Right lobe of liver (tissue), 4 donors: ENCODE measurements at regions not wholly inside any gene's neighbourhood (a gene's known extent, or its start where the extent isn't known, plus 50 kb on each side); places are given as distances from the start of the nearest gene placed in this dataset.

Source experiments
- CTCF ChIP-seq, 4 donors: fragments of 200-600 bp in 3 of 4; fragments of 450-650 bp in 1 of 4; IDR thresholded peaks; one replicate each; pipeline versions ENCODE4 v1.5.1 to v1.8.0; 2016 to 2022; ENCODE audit warnings: antibody characterized with exemption in 4 of 4, mild to moderate bottlenecking in 2 of 4
- POLR2A ChIP-seq: fragments of 450-650 bp; IDR thresholded peaks from one replicate; pipeline ENCODE4 v1.6.1; 2017; ENCODE audit warnings: antibody characterized with exemption, mild to moderate bottlenecking
- donor health status: DM: no; HTN: no; CAD: no.
- donor health status: DM: no; HTN: no; CAD: no.
- donor health status: DM: no; HTN: yes; CAD: no.

GRCh38 chr5:57727591-57727990 lies 245.0 kb upstream of the ACTBL2 start:
- TF ChIP-seq CTCF (IDR thresholded peaks at IDR 0.05) (no peak), POLR2A (no peak)
